SKM-1 treated with dmso at 0.1 percent for 144 hours (cell line): ENCODE measurements at regions not wholly inside any gene's neighbourhood (a gene's known extent, or its start where the extent isn't known, plus 50 kb on each side); places are given as distances from the start of the nearest gene placed in this dataset.

ENCODE experiments used
- DNase-seq: peaks from one replicate; lab custom pipeline; 2025; ENCODE audit not compliant: unreplicated experiment; lab: John Stamatoyannopoulos, UW

GRCh38 chr2:19238440-19239060, 119.9 kb downstream of the OSR1 start:
- no peak for DNase-seq

GRCh38 chr2:19235308-19235707, 123.1 kb downstream of the OSR1 start:
- DNase-seq, result no peak

GRCh38 chr2:19232312-19232711, 126.1 kb downstream of the OSR1 start:
- DNase-seq, result no peak

GRCh38 chr2:19231625-19232024, 126.8 kb downstream of the OSR1 start:
- DNase-seq, result no peak

GRCh38 chr2:19230626-19231025, 127.8 kb downstream of the OSR1 start:
- DNase-seq, result no peak

GRCh38 chr2:19228715-19229114, 129.7 kb downstream of the OSR1 start:
- DNase-seq, result no peak

- DNase-seq, result no peak
Observed at GRCh38 chr2:19228181-19228593, 130.2 kb downstream of the OSR1 start.

- no peak for DNase-seq
Observed at GRCh38 chr2:19226871-19227270, 131.6 kb downstream of the OSR1 start.

- DNase-seq, result no peak
Observed at GRCh38 chr2:19226386-19226785, 132.0 kb downstream of the OSR1 start.

GRCh38 chr2:19225931-19226330, 132.5 kb downstream of the OSR1 start:
- no peak for DNase-seq

GRCh38 chr2:19225126-19225525, 133.3 kb downstream of the OSR1 start:
- no peak for DNase-seq

GRCh38 chr2:19224486-19224885, 133.9 kb downstream of the OSR1 start:
- DNase-seq, result no peak

- no peak for DNase-seq
Observed at GRCh38 chr2:19224011-19224410, 134.4 kb downstream of the OSR1 start.

- DNase-seq, result no peak
Observed at GRCh38 chr2:19219060-19219459, 139.4 kb downstream of the OSR1 start.

- no peak for DNase-seq
Observed at GRCh38 chr2:19218166-19218565, 140.3 kb downstream of the OSR1 start.

- no peak for DNase-seq
Observed at GRCh38 chr2:19216676-19217602, 141.5 kb downstream of the OSR1 start.

- DNase-seq, result no peak
Observed at GRCh38 chr2:19216238-19216637, 142.2 kb downstream of the OSR1 start.

GRCh38 chr2:19214682-19215391, 143.6 kb downstream of the OSR1 start:
- DNase-seq, result no peak

- DNase-seq, result peak; percentile 22
Observed at GRCh38 chr2:19209575-19210341, 148.7 kb downstream of the OSR1 start.

- DNase-seq, result no peak
Observed at GRCh38 chr2:19208479-19209199, 149.8 kb downstream of the OSR1 start.
